Inferior parietal cortex (tissue), 1 donor: ENCODE measurements at regions not wholly inside any gene's neighbourhood (a gene's known extent, or its start where the extent isn't known, plus 50 kb on each side); places are given as distances from the start of the nearest gene placed in this dataset.
A peak's percentile ranks its signal among the peaks of the same experiment; 100 is the strongest.
"Not testable (repeated sequence)": the region's sequence is repeated elsewhere in the genome, so short reads cannot be mapped to it uniquely, and the experiment has no call there.

Experiments
- DNase-seq: peaks from one replicate; pipeline ENCODE4 v3.0.0-alpha.2; 2016; ENCODE audit errors: extremely low spot score

DNA sequence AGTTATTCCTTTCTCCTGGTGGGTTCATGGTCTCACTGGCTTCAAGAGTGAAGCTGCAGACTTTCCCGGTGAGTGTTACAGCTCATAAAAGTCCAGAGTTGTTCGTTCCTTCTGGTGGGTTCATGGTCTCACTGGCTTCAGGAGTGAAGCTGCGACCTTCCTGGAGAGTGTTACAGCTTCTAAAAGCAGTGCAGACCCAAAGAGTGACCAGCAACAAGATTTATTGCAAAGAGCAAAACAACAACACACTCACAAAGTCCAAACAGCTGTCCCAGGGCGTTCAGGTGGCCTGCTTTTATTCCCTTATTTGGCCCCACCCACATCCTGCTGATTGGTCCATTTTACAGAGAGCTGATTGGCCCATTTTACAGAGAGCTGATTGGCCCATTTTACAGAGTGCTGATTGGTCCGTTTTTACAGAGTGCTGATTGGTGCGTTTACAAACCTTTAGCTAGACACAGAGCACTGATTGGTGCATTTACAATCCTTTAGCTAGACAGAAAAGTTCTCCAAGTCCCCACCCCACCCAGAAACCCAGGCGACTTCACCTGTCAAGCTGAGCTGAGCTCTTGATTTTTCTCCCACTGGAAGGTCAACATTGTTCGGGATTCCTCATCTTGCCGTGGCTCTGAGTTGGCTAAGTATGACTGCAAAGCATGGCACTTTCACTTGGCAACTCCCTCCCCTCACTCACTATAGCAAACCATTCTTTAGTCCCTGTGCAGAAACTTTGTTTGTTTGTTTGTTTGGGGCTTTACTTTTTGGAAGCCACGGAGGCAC lies 87.3 kb upstream of the EEPD1 start:
- DNase-seq = not testable (repeated sequence)

DNA sequence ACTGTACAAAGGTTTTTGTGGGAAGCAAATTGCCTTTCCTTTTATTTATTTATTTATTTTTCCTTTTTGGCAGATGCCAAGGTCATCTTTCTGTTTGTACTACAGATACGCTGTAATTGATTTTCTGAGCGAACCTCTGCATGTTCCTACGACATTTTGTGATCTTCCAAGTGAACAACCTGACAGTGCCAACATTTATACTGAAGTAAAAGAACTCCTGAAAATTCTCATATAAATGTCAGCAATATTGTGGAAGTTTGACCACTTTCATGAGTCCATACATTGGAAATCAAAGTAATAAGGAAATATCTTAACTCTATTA lies 86.8 kb upstream of the EEPD1 start:
- DNase-seq = no peak

DNA sequence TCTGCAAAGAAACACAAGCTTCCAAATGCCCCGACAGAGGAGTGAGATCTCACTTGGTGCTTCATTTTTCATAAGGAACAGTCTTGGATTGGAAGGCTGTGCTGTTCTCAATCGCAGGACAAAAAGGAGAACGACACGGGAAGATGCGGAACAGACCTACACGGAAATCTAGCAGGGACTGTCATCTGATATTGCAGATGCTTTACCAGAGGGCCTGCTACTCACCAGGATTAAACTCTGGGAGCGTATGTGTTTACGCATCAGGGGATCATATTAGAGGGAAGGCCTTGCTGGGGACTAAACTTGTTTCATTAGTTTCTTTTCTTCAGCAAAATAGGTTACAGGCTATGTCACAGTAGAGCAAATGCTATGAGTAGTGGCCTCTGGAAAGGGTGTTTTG lies 82.8 kb upstream of the EEPD1 start:
- DNase-seq = no peak

DNA sequence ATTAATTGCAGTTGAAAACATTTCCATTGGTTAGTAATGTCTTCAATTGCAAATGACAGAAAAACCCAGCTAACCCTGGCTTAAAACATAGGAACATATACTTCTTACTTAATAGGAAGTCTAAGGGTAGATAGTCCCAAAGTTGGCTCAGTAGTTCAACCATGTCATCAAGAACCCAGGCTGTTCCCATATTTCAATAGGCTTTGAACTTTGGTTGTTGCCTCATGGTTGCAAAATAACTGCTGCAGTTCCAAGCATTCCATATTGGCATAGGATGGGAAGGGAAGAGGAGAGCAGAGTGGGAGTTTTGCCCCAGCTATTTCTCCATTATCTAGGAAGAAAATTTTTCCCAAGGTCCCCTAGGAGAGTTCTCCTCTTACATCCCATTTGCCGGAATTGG lies 81.4 kb upstream of the EEPD1 start:
- no peak for DNase-seq

DNA sequence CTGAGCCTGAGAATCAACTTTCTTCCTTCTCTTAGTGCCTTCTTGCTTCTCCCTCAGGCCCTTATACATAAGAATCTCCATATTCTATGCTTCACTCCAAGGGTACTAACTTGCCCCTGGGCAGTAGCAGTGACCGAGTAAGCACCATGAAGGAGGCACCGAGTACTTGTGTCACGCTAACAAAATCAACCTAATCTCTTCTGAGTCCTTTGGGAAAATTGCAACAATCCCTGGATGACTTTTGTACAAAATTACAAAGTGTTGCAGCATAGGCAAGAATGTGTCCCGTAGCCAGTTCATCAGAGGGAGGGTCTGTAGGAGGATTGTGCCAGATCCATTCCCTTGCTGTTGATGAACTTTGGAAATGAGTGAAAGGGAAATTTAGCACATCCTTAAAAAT lies 80.4 kb upstream of the EEPD1 start:
- DNase-seq = no peak

DNA sequence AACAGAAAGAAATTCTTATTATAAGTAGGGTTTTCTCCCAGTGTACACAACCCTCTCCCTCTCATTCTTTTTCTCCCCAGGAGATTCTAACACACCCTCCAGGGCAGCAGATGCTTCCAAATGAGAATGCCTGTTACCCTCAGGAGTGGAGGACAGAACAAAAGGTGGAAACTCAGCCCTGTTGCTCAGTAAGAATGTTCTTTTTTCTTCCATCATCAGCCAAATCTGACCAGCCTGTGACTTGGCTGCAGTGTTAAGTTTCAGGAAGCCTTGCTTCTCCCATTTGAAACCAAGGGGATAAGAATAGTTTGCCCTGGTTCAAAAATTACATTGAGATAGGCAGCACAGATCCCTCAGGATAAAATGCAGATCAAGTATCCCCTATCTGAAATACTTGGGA lies 77.5 kb upstream of the EEPD1 start:
- no peak for DNase-seq

DNA sequence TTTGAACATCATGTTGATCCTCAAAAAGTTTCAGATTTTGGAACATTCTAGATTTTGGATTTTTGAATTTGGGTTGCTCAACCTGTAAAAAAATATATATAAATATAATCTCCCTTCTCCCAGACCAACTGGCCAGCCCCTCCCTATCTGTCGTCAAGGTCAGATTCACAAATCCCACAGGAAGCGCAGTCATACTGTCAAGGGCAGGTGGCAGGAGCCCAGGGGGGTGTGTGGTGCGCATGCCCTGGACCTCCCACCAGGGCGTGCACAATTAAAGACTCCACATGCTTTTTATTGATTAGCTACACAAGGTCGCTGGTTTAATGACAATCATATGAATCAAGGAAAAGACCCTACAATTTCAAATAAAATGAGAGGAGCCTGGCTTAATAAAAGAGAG lies 77.0 kb upstream of the EEPD1 start:
- DNase-seq = no peak

DNA sequence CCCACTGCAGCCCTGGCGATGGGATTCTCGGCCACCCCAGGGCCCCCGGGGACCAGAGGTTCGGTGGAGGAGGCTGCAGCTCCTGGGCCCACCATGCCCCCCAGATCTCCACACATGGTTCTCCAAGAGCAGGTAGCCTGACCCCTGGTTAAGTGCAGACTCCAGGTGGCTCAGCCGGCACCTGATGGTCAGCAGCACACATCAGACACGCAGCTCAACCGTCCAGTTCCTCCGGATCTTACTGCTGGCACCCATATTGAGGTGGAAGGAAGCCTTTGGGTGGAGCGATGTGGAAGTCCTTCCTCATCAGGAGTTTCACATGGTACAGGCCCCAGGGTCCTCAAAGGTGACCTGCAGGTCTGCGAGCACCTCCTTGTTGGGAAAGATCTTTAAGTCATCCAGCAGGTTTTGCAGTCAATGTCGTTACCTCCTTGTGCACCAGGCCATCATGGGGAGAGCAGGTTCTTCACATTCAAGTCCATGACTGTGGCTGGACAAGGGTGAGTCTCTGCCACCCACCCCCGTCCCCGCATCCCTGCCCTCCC lies 74.2 kb upstream of the EEPD1 start:
- DNase-seq = no peak

DNA sequence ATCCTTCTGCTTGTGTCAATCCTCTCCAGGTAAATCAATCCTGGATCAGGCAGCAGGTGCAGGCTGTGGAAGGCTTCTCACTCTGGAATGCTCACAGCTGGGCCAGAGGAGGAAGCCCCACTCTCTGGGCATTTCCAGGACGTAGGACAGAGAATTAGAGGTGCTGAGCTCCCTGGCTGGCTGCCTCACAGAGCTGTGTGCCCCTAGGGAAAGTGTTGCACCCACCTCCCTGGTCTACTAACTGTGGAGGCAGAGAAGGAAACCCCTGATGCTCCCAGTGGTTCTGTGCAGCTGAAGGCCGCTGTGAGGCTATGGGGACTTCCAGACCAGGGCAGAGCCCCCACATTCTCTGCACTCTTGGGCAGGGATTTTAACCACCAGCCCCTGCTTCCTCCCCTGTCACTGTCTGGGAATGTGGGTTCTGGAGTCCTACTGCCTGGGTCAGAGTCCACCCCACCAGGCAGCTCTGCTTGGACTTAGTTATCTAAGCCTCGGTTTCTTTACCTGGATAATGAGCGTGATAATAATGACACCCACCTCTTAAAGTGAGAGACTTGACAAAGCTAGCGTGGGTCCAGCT lies 73.5 kb upstream of the EEPD1 start:
- DNase-seq = no peak

DNA sequence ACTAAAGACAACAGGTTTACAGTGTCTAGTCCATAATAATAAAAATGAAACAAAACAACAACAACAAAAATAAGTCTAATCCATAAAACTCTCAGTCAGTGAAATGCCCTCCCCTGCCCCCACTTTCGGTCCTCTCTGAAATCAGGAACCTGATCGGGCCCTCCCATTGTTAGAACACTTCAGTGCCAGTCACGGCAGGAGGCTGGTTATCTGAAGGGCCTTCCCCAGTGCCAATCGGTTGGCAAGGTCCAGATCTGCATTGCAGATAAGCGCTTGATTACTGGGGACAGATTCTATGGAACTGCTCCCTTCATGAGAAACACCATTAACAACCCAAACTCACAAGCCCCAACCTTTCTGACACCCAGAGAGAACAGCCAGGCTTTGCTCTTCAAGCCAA lies 72.2 kb upstream of the EEPD1 start:
- no peak for DNase-seq

DNA sequence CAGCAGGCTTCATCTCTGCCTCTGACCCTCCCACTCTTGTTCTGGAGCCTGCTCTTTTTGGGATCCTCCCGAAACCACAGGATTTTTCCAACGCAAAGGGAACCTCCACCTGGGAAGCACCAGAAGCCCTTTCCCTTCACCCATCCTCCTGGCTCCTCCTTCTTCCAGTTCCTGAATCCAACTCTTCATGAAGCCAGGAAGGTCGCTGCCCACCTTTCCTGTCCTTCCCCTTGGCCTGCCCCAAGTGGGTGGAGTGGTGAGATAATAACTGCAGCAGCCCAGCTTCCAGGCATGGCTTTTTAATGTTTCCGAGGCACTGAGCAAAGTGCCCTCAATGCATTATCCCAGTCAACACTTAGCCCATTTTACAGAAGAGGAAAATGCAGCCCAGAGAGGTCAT lies 70.8 kb upstream of the EEPD1 start:
- DNase-seq = no peak

DNA sequence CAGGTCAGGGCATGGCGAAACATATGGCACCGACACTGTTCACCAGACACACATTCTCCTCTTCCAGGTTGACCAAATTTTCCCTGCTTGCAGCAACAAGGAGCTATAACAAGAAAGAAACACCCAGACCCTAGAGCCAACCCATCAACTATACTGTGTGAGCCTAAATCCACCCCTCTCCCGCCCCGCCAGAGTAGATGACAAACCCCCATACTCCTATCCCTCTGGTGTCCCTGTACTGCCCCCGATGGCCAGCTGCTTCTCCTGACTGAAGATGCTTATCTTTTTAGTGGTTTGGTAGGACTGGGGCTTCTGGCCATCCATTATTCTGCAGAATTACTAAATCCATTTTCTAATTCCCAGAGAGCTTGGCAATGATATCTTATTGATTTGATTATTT lies 70.1 kb upstream of the EEPD1 start:
- no peak for DNase-seq

DNA sequence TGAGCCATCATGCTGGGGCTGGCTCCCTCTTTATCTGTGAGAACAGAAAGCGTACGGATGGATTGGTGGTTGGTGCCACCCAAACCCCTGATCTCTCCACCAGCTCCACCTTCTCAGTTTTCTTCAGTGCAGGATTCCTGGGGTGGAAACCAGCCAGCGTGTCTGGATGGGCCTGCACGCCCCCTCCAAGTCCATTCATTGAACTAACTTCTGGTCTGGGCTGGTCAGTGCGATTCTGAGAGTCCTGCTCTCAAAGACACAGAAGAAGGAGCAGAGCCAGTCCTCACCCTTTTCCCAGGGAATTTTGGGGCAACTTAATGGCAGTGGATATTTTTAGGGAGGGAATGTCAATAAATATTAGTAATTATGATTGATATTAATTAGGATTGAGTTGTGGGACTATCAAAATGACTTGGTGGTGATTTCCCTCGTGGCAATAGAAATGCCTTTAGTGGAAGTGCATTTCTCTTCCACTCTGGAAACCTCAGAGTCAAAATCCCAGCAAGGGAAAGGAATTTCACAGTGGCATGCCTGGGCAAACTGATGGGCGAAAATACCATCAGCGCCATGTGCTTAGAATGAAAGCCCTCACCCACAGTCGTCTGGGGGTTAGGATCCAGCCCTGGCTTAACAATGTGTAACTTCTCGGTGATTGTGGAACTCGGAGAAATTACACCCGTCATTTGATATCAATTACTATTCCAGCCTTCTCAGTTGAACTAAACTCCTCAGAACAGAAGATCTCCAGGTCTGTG lies 69.3 kb upstream of the EEPD1 start:
- no peak for DNase-seq

DNA sequence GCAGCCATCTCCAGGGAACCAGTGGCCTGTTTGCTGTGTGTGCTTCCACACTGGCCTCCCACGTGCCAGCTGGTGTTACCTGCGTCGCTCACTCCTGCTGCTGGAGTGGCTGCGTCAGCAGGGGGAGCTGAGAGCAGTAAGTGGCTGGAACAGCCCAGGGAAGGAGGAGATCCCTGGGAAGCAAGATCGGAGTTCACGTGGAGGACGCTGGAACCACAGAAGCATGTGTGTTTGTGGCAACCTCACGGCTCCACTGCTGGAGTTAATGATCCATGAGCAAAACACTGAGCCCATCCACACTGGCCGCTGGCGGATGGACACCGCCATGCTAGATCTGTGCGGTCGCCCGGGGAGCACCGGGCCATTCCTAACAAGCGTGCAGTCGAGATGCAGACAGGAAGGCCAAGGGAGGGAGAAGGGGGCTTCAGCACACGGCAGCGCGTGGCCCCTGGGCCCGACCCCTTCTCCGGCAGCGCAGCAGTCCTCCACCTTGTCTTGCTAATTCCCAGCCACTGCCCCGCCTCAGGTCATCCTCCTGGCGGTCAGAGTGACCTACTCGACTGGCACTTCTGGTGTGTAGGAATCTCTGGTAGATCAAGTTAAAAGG lies 68.5 kb upstream of the EEPD1 start:
- DNase-seq = peak; percentile 40

DNA sequence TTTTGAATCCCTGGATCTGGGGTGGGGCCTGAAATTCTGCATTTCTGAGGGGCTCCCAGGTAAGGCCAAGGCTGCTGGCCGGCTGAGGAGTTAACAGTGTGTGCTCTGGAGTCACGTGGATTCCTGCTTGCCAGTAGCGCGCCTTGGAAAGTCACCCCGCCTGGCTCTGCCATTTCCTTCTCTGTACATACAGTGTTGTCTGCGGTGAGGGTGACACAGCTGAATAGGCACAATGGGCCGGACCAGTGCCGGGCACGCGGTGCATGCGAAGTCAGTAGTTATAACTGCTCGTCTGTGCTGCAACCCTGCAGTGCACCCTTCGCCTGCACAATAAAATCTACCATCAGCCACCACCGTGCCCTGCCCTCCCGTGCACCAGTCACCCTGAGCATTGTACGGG lies 68.0 kb upstream of the EEPD1 start:
- DNase-seq = no peak

DNA sequence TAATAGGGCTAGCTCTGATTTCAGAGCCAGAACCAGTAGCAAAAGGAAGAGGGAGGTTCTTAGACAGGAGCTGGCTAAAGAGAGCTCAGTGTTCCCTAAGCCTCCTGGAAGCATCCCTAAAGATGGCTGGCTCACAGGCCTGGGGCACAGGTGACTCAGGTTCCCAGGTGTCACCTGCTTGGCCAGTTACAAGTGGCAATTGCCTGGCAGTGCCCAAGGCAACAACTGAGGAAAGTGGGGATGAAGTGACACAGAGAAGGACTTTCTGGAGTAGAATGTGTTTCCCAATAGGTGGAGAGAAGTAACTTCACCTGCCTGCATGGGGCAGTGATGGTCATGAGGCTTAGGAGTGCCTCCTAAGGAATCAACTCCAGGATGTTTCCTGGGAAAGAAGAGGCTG lies 66.5 kb upstream of the EEPD1 start:
- DNase-seq = no peak

DNA sequence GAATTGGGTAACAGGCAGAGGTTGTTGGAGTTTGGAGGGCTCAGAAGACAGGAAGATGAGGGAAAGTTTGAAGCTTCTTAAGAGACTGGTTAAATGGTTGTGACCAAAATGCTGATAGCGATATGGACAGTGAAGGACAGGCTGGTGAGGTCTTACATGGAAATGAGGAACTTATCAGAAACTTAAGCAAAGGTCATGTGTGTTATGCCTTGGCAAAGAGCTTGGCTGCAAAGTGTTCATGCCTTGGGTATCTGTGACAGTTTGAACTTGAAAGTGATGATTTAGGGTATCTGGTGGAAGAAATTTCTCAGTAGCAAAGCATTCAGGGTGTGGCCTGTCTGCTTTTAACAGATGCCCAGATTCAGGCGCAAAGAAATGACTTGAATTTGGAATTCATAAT lies 64.5 kb upstream of the EEPD1 start:
- DNase-seq = no peak

DNA sequence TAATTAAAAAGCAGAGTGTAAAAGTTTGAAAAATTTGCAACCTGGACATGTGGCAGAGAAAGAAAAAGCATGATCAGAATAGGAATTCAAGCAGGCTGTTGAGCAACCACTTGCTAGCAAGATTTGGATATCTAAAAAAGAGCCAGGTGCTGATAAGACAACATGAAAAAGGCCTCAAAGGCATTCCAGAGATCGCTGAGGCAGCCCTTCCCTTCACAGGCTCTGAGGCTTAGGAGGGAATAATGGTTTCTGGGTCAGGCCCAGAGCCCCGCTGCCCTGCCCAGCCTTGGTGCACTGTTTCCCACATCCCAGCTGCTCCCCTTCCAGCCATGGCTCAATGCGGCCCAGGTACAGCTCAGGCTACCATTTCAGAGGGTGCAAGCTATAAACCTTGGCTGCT lies 64.1 kb upstream of the EEPD1 start:
- no peak for DNase-seq

DNA sequence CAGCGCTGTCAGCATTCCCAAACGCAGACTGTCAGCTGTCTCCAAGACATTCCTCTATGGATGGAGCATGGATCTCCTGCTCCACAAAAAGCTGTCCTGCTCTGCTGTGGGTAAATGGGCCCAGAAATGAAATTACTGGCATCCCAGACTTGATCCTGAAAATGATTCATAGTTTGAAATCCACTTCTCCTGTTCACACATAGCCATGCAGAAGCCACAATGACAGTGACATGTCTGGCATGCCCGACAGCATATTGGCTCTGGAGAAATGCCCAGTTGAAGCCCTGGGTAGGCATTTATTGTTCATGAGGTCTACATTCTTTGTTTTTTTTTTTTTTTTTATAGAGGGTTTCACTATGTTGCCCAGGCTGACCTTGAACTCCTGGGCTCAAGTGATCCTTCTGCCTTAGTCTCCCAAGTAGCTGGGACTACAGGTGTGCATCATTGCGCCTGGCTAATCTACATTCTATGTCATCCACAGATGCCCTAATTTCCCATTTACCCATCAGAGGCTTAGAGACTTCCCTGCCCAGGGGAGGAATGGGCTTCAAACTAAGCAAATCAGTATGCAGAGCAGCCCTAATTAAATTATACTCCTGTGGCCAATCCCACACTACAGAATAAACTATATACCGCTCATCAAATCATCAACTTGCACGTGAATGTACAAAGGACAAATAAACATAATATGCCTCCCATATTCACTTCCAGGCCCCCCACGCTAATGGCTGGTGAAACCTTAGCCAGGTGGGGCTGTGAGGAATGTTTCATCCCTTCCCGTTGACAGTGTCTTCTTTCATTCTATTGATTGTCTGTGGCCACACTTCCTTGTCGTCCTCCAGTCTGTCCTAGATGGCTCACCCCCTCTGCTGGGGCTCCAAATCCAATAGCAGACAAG lies 61.8 kb upstream of the EEPD1 start:
- DNase-seq = no peak

DNA sequence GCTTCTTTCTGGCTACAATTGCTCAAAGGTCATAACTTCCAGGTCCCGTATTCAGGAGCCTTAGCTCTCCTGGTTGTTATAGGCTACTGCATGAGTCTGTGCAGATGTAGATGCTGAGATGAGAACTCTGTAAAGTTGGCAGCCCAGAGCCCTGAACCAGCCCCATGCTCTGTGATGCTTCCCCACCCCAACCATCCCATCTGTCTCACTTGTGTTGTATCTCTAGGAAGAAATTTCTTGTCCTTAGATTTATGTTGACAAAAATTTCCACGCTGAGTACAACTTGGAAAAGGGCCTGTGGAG lies 61.2 kb upstream of the EEPD1 start:
- no peak for DNase-seq

DNA sequence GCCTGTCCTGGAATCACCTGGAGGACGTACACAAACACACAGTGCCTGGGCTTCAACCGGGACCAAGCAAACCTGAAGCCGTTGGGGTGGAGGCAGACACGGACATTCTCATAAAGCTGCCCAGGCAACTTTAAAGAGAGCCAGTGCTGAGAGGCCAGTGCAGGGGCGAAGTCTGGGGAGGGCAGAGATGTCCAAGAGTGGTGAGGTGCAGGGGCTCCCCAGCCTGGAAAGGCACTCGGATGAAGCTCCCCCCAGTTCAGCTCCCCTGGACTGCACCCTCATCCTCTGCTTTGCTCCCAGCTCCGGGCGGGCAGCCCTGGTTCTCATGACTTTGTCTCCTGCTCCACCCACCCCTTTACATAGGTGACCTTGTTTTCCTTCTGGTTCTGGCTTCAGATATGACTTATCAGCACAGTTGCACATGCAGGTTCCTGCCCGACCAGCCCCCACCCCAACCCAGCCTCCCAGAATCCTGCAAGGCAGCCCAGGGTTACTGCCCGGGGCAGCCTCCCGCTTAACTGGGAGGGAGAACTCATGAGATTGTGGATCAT lies 60.8 kb upstream of the EEPD1 start:
- DNase-seq = no peak
